Right renal cortex interstitium (tissue), 3 donors: ENCODE measurements at regions not wholly inside any gene's neighbourhood (a gene's known extent, or its start where the extent isn't known, plus 50 kb on each side); places are given as distances from the start of the nearest gene placed in this dataset.
"Not testable (repeated sequence)": the region's sequence is repeated elsewhere in the genome, so short reads cannot be mapped to it uniquely, and the experiment has no call there.

ENCODE experiments used
- DNase-seq, 3 donors: peaks; one replicate each; pipeline ENCODE4 v3.0.0-alpha.2; 2013; ENCODE audit warnings: low read depth in 3 of 3, low spot score in 2 of 3

DNA sequence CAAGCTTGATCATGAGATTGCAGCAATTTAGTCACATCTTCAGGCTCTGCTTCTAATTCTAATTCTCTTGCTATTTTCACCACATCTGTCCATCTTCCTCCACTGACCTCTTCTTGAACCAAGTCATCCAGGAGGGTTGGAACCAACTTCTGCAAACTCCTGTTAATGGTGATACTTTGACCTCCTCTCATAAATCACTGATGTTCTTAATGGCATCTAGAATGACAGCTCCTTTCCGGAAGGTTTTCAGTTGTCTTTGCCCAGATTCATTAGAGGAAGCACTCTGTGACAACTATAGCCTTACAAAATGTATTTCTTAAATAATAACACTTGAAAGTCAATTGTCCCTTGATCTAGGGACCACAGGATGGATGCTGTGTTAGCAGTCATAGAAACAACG, 136.2 kb downstream of the IGLL1 start:
- not testable (repeated sequence) for DNase-seq

DNA sequence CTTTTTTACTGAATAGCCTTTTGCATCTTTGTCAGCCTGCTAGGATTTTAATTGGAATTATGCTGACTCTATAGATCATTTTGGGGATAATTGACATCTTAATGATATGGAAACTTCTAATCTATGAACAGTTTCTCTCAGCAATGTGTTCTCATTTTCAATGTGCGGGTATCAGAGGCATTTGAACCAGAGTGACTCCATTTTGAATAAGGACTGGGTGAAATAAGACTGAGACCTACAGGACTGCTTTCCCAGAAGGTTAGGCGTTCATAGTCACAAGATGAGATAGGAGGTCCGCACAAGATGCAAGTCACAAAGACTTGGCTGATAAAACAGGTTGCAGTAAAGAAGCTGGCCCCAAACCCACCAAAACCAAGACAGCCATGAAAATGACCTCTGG, 140.5 kb downstream of the IGLL1 start:
- DNase-seq = not testable (repeated sequence)

DNA sequence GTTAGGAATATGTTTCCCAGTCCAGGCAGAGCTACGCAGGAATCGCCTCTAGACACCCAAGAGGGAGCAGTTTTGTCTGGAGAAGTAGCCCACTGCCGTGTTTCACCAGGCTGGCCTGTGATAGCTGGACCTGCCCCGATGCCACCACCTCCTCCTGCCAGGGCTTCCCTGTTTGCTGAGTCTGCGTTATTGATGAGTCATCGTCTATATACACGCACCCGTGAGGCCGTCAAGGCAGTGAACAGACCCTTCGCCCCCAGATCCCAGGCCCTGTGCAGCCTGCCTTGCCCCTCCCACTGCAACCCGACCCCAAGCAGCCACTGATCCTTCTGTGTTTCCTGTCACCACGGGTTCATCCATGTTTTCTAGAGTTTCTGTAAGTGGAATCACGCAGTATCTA, 141.9 kb downstream of the IGLL1 start:
- no peak for DNase-seq

DNA sequence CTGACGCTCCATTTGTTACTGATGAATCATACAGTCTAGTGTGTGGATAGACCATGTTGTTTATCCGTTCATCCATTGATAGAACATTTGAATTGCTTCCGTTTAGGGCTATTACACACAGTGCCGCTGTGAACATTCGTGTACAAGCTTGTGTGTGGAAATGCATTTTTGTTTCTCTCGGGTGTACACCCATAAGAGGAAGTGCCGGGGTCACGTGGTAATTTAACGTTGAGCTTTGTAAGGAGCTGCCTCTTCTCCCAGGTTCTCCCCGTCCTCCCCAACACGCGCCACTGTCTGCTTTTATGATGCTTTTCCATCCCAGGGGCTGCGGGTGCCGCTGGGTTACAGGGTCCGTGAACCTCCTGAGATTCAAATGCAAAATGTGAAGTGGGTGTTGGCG, 142.3 kb downstream of the IGLL1 start:
- no peak for DNase-seq

DNA sequence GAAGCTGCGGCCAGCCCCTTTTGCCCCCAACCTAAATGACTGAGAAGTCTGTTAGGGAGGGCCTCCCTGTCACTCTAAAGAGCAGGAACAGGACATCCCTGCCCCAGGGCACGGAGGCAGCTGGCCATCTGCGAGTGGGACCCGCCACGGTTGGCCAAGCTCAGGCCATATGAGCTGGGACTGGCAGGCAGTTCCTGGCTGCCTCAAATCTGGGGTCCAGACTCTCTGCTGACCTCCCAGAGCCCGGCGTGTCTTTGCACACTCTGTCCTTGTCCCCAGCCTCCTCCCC, 143.0 kb downstream of the IGLL1 start:
- not testable (repeated sequence) for DNase-seq

DNA sequence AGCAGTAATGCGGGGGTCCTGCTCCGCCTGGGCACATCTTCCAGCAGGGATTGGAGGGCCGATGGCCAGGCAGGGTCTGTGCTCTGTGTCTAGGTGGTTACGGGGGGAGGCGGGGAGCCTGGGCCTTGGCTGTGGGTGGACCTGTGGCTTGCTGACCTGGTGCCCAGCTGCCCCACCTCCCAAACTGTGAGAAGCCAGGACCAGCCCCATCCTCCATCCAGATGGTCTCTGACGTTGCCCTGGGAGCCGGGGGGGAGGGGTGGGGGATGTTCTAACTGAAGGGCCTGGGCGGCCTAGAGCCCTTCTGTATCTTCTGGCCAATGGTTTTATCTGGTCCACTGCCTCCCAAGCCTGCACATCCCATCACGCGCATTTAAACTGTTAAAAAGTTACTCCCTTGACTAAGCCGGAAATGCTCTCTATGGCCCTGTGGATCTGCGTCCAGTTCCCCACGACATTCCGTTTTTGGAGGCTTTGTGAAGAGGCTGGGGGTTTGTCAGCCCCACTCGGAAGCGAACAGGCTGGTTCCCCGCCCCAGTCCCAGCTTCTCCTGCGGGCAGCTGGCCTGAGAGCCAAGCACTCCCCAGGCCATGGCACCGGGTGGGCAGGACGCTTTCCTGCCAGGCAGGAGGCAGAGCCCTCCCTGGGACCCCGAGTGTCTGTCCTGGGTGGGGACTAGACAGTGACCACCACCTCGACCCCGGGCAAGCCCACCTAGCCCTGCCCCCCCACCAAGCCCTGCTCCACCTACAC, 143.6 kb downstream of the IGLL1 start:
- DNase-seq = not testable (repeated sequence)

GRCh38 chr22:23435186-23435585, 144.9 kb downstream of the IGLL1 start:
- DNase-seq = not testable (repeated sequence)

DNA sequence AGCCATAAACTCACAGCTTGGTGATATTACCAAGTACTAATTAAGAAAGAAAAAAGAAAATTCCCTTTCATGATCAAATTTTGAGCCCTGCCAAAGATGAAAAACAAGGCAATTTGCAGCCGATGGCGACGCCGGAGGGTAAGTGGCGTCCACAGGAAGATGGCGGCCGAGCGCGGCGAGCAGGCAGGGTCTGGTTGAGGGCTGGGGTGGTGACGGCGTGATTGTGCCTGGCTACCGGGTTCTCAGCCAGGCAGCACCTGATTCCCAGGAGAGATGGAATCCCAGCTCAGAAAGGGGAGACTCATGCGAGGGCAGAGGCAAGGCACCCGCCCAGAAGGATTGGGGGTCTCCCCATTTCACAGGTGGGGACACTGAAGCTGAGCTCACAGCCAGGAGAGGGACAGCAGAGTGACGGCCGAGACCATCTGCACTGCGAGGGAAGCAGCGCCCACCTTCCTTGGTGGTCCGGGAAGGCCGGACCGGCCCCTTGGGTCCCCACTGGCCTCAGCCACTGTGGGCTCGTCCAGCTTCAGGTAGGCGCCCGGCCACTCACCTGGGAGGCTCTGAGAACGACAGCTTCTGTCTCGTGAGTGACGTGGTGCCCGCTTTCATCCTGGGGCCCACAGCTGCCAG, 145.8 kb downstream of the IGLL1 start:
- not testable (repeated sequence) for DNase-seq

DNA sequence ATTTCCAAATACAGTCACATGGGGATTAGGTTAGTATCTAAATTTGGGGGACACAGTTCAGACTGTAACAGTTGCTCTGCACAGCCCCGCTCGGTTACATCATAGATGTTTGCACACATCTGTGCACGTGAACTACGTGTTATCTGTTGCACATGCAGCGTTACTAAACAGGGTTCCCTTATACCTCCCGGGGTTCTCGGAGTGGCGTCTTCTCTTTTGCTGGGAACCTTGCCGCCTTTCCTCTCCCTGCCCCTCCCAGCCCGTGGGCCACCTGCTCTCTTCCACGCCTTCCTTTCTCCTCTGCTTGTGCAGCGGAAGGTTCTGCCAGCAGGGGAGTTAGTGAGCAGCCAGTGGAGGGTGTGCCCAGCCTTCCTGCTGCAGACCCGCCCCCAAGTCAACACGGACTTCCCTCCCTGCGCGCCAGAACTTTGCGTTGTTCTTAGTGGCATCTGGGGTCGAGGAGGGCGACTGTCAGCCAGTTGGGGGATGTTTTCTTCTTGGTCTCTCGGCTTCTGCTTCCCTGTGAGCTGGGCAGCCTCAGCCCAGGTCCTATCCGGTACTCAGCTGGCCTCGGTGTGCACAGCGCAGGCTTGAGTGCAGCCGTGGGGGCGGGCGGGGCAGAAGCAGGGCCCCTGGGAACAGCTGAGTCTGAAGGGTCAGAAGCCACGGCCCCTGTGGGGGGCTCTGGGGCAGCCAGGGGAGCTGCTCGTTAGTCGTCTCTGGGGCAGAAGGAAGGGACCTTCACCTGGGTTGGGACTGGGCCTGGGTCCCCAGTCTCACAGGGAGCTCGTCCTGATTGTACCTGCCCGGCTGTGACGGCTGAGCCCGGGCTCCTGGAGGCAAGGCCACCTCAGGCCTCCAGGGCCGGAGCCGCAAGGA, 146.7 kb downstream of the IGLL1 start:
- not testable (repeated sequence) for DNase-seq

GRCh38 chr22:23432719-23433118, 147.4 kb downstream of the IGLL1 start:
- DNase-seq = not testable (repeated sequence)

DNA sequence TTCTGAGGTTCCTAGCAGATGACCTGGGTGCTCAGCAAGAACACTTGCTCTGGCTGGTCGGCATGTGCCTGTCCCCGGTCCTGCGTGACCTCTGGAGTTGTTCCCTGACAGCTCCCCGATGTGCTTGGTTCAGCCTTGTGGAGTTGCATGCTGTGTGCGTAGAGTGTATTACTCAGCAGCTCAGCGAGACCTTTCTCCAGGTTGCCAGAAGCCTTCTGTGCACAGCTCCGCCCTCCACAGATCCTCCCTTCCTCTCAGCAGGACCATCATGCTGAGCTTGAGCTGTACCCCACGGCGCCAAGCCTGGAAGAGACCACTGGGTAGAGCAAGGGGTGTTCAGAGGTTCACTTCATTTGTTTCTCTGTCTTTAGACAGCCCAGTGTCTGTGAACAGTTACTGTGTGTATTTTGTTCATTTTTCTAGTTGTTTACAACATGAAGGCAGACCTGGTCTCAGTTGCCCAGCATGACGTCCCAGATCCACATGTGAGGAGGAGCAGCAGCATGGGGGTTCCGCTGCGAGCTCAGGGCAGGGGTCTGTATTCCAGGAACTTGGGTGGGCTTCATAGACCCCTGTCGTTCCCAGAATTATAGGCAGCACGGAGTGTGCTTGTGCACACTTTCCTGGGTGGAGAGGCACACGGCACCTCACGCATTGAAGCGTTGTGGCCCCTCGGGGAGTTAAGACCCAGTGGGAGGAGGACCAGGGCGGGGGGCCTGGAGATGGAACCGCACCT, 148.6 kb downstream of the IGLL1 start:
- DNase-seq = no peak

GRCh38 chr22:23424551-23425068, 155.5 kb downstream of the IGLL1 start:
- not testable (repeated sequence) for DNase-seq

- no peak for DNase-seq
Observed at GRCh38 chr22:23424031-23424430, 156.1 kb downstream of the IGLL1 start.

- DNase-seq = not testable (repeated sequence)
Observed at GRCh38 chr22:23422281-23422680, 157.8 kb downstream of the IGLL1 start.

DNA sequence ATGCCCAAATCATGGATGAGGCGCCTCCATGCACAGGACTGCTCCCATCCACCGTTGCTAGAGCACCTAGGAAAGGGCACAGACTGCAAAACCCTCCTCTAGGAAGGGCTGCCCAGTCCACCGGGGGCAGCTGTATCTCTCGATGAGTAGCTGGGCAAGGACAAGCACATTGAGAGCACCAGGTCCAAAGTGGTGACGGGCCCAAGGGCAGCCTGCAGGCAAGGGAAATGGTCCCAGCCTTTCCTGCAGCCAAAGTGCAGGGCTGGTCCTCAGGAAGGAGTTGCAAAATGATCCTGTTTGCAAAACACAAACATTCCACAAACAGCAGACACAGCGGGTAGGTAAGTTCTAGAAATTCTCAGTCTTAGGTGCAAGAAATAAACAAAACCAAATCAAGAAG, 158.8 kb downstream of the IGLL1 start:
- not testable (repeated sequence) for DNase-seq

DNA sequence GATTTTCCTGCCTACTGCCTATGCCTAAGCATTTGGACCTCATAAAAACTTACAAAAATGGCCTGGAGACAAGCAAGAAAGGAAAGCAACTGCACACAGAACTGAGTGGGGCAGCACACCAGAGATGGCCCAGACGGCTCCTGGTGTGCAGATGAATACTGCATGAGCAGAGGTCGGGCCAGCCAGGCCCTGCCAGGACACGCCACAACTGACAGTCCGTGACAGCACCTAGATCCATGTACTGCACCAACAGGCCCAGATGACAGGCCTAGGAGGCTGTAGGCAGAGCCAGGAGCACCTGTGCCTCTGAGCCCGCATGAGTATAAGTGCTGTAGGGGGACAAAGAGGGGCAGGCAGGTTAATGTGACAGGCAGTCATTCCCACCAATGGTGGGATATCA, 160.2 kb downstream of the IGLL1 start:
- DNase-seq = no peak

GRCh38 chr22:23419171-23419570, 160.9 kb downstream of the IGLL1 start:
- no peak for DNase-seq

- DNase-seq = no peak
Observed at GRCh38 chr22:23418159-23418788, 161.8 kb downstream of the IGLL1 start.

DNA sequence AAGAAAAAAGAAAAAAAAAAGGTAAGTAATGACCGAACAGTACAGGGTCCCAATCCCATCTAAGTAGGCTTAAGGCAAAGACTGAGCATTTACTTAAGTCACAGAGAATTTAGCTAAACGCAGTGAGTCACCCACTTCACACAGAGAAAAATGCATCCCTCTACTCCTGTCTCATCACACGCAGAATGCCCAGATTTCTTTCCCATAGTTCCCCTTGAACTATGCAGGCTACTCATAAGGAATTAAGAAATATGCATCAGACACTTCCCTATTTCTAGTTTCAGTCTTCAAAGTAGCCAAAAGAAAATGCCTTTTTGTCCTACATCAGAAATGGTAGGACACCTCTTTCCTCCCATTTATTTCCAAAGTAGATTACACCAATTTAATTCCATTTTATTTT, 162.8 kb downstream of the IGLL1 start:
- not testable (repeated sequence) for DNase-seq

- not testable (repeated sequence) for DNase-seq
Observed at GRCh38 chr22:23416169-23416690, 163.9 kb downstream of the IGLL1 start.
